ENCODE measurements at regions not wholly inside any gene's neighbourhood (a gene's known extent, or its start where the extent isn't known, plus 50 kb on each side); places are given as distances from the start of the nearest gene placed in this dataset.
"Not testable (repeated sequence)": the region's sequence is repeated elsewhere in the genome, so short reads cannot be mapped to it uniquely, and the experiment has no call there.

DNA sequence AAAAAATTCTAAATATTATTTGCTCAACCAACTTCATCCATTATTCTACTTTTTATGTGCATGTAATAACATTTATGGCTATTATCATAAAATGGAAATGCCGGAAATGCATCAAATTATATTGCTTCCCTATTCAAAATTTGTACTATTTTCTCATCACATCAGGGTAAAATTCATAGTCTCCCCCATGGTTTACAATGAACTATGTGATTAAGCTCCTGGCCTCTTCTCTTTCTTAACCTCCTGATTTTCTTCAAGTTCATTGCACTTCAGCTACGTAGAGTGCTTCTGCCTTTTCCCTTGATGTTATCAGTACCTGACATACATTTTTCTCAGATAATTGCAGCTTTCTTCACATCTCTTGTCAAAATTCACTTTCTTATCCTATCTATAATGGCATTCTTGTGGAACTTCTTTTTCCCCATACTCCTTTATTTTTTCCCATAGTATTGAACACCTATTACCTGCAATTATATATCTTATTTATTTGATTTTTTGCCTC lies 699.1 kb upstream of the ADGRB3 start:
- H3K4me1 ChIP-seq: no peaks in the 10 kb centered on the region
- no peak overlapping the region for H3K27ac ChIP-seq
- DNase-seq: no peak
- no peak for ATAC-seq
- H3K27me3 ChIP-seq (ENCODE audit: insufficient read depth in 3 of 3, low read length in 2 of 3): no peaks in the 10 kb centered on the region
- no peaks in the 10 kb centered on the region for H3K36me3 ChIP-seq (ENCODE audit: insufficient read depth in 1 of 2, low read depth in 1 of 2)
- intact Hi-C loops (cut with DNase I): no loop called here
- WGBS, 3 donors: 86 to 89% (median 88%) methylated on average over 2 of the region's 2 CpGs
- TF ChIP-seq CTCF (IDR thresholded peaks at IDR 0.05): no peak
- no peaks in the 10 kb centered on the region for H3K9me3 ChIP-seq
- H3K4me3 ChIP-seq: no peak overlapping the region

GRCh38 chr6:67933278-67933677 lies 701.8 kb upstream of the ADGRB3 start:
- no peak for DNase-seq
- intact Hi-C loops (cut with DNase I): no loop called here
- Histone ChIP-seq H3K4me1 (no peaks in the 10 kb centered on the region), H3K4me3 (no peak overlapping the region), H3K27me3 (ENCODE audit: insufficient read depth in 3 of 3, low read length in 2 of 3) (no peaks in the 10 kb centered on the region), H3K36me3 (ENCODE audit: insufficient read depth in 1 of 2, low read depth in 1 of 2) (no peaks in the 10 kb centered on the region), H3K27ac (no peak overlapping the region), H3K9me3 (no peaks in the 10 kb centered on the region)
- TF ChIP-seq CTCF (IDR thresholded peaks at IDR 0.05): no peak
- WGBS, 3 donors: 30 to 70% (median 69%) methylated on average over 1 of the region's 1 CpG
- no peak for ATAC-seq

GRCh38 chr6:67922588-67922987 lies 712.5 kb upstream of the ADGRB3 start:
- 65 to 79% (median 78%) methylated on average over 2 of the region's 3 CpGs for WGBS, 3 donors
- intact Hi-C loops (cut with DNase I); H3K9me3 ChIP-seq: not testable (repeated sequence)

DNA sequence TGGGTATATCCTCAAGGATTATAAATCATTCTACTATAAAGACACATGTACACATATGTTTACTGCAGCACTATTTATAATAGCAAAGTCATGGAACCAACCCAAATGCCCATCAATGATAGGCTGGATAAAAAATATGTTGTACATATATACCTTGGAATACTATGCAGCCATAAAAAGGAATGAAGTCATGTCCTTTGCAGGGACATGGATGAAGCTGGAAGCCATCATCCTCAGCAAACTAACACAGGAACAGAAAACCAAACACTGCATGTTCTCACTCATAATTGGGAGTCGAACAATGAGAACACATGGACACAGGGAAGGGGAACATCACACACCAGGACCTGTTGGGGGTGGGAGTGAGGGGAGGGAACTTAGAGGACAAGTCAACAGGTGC lies 715.0 kb upstream of the ADGRB3 start:
- H3K4me3 ChIP-seq; H3K27me3 ChIP-seq (ENCODE audit: insufficient read depth in 3 of 3, low read length in 2 of 3); H3K27ac ChIP-seq; DNase-seq; ATAC-seq; intact Hi-C loops (cut with DNase I); H3K36me3 ChIP-seq (ENCODE audit: insufficient read depth in 1 of 2, low read depth in 1 of 2); H3K4me1 ChIP-seq; H3K9me3 ChIP-seq: not testable (repeated sequence)
- 85 to 98% (median 90%) methylated on average over 1 of the region's 1 CpG for WGBS, 3 donors

More at GRCh38 chr6:67922588-67922987, 712.5 kb upstream of the ADGRB3 start:
- H3K4me3 ChIP-seq; H3K27ac ChIP-seq; DNase-seq; H3K4me1 ChIP-seq; H3K36me3 ChIP-seq (ENCODE audit: insufficient read depth in 1 of 2, low read depth in 1 of 2); H3K27me3 ChIP-seq (ENCODE audit: insufficient read depth in 3 of 3, low read length in 2 of 3); ATAC-seq: not testable (repeated sequence)

- WGBS, 3 donors: 70 to 83% (median 70%) methylated on average over 2 of the region's 2 CpGs
- no peak for DNase-seq
Measured at GRCh38 chr6:67916399-67916798, 718.7 kb upstream of the ADGRB3 start.

More at GRCh38 chr6:67916399-67916798, 718.7 kb upstream of the ADGRB3 start:
- Histone ChIP-seq H3K4me3 (no peak overlapping the region), H3K27ac (no peak overlapping the region), H3K27me3 (ENCODE audit: insufficient read depth in 3 of 3, low read length in 2 of 3) (no peaks in the 10 kb centered on the region), H3K9me3 (no peaks in the 10 kb centered on the region), H3K4me1 (no peaks in the 10 kb centered on the region), H3K36me3 (ENCODE audit: insufficient read depth in 1 of 2, low read depth in 1 of 2) (no peaks in the 10 kb centered on the region)
- no peak for ATAC-seq
- intact Hi-C loops (cut with DNase I): no loop called here
- TF ChIP-seq CTCF (IDR thresholded peaks at IDR 0.05): no peak
